H1 (cell line): ENCODE measurements at regions not wholly inside any gene's neighbourhood (a gene's known extent, or its start where the extent isn't known, plus 50 kb on each side); places are given as distances from the start of the nearest gene placed in this dataset.

Source experiments
- CREB1 ChIP-seq: IDR thresholded peaks from 2 replicates; pipeline ENCODE4 v1.6.1; 2012; ENCODE audit warnings: inconsistent platforms
- EZH2 ChIP-seq: fragments of 200-600 bp; sonication (generic); IDR thresholded peaks from 2 replicates; pipeline ENCODE4 v1.7.1; 2012; ENCODE audit warnings: low read depth, mild to moderate bottlenecking, moderate library complexity, low read length, inconsistent platforms; ENCODE audit not compliant: severe bottlenecking
- GTF2F1 ChIP-seq: IDR thresholded peaks from 2 replicates; pipeline ENCODE4 v1.6.1; 2012; ENCODE audit warnings: low read depth, low read length, improper control_type of control experiment, borderline replicate concordance
- PHF8 ChIP-seq: fragments of 200-600 bp; sonication (generic); conservative IDR thresholded peaks from 2 replicates; pipeline ENCODE4 v1.7.1; 2012; ENCODE audit warnings: low read depth, mild to moderate bottlenecking, inconsistent platforms, low read length, moderate library complexity
- POLR2A ChIP-seq, 2 experiments: IDR thresholded peaks; 1 replicate in 1 of 2; 2 replicates in 1 of 2; pipeline ENCODE4 v1.6.1; 2011; ENCODE audit warnings: low read depth in 2 of 2, low read length in 2 of 2, mild to moderate bottlenecking in 2 of 2; ENCODE audit errors: control extremely low read depth in 1 of 2
- RAD21 ChIP-seq, 2 experiments: IDR thresholded peaks in 1 of 2; conservative IDR thresholded peaks in 1 of 2; 2 replicates each; pipeline ENCODE4 v1.6.1; 2011; ENCODE audit warnings: low read depth in 2 of 2, low read length in 2 of 2, improper control_type of control experiment in 1 of 2, inconsistent platforms in 1 of 2, mild to moderate bottlenecking in 1 of 2, moderate library complexity in 1 of 2
- SP1 ChIP-seq: IDR thresholded peaks from 2 replicates; pipeline ENCODE4 v1.6.1; 2011; ENCODE audit warnings: low read depth, low read length
- SRF ChIP-seq: IDR thresholded peaks from 2 replicates; pipeline ENCODE4 v1.6.1; 2011; ENCODE audit warnings: mild to moderate bottlenecking, low read depth, low read length, moderate library complexity
- TF ChIP-seq, protein P1 (sequence below), 3 experiments: IDR thresholded peaks; 1 replicate in 2 of 3; 2 replicates in 1 of 3; pipeline versions ENCODE4 v1.5.1 to v1.6.1; 2011; ENCODE audit warnings: low read length in 3 of 3, mild to moderate bottlenecking in 3 of 3, inconsistent platforms in 2 of 3, low read depth in 1 of 3, moderate library complexity in 1 of 3; ENCODE audit not compliant: insufficient read depth in 1 of 3; ENCODE audit errors: control extremely low read depth in 1 of 3
- TF ChIP-seq, protein P2 (sequence below): IDR thresholded peaks from 2 replicates; pipeline ENCODE4 v1.6.1; 2011; ENCODE audit warnings: low read length, improper control_type of control experiment

DNA sequence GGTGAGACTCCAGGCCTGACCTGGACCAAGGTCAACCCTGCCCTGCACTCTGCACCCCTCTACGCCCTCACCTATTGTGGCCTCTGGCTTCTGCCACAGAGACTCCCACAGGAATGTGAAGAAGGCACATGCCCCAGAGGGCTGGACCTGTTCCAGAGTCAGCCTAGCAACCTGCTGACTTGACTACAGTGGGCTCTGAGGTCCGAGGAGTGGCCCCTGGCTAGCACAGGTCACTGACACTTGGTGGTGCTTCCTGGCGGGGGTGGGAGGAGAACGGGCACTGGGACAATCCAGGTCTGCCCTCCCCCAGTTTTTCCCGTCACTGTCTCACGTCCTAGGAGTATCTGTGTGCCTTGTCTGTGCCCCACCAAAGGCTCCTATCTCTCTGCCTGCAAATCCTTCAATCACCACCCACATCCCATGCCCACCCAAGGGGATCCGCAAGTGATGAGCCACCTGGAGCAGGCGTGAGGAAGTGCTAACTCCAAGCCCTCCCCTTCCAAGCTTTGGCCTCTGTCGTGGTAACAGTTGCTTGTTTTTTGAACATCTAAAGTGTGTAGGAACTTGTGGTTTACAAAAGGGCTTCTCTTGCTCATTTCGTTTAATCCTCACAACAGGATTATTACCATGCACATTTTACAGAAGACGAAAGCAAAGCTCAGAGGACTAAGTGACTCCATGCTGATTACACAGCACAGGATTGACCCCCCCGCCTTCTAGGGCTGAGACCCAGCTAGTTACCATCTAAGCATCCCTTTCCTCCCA, 86.2 kb downstream of the MCFD2 start:
- TF ChIP-seq CREB1 (no peak), GTF2F1 (no peak), RAD21 (IDR thresholded peaks at IDR 0.05 in 1 of 2, conservative IDR thresholded peaks at IDR 0.05 in 1 of 2; ENCODE audit: low read depth in 2 of 2, low read length in 2 of 2) (no peak), EZH2 (no peak), PHF8 (no peak), SP1 (no peak), SRF (no peak), POLR2A (IDR thresholded peaks at IDR 0.05; ENCODE audit: control extremely low read depth in 1 of 2, low read depth in 2 of 2, low read length in 2 of 2) (no peak)
- TF ChIP-seq, protein P1, sequence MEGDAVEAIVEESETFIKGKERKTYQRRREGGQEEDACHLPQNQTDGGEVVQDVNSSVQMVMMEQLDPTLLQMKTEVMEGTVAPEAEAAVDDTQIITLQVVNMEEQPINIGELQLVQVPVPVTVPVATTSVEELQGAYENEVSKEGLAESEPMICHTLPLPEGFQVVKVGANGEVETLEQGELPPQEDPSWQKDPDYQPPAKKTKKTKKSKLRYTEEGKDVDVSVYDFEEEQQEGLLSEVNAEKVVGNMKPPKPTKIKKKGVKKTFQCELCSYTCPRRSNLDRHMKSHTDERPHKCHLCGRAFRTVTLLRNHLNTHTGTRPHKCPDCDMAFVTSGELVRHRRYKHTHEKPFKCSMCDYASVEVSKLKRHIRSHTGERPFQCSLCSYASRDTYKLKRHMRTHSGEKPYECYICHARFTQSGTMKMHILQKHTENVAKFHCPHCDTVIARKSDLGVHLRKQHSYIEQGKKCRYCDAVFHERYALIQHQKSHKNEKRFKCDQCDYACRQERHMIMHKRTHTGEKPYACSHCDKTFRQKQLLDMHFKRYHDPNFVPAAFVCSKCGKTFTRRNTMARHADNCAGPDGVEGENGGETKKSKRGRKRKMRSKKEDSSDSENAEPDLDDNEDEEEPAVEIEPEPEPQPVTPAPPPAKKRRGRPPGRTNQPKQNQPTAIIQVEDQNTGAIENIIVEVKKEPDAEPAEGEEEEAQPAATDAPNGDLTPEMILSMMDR (IDR thresholded peaks at IDR 0.05; ENCODE audit: control extremely low read depth in 1 of 3, insufficient read depth in 1 of 3, low read depth in 1 of 3, low read length in 3 of 3), result no peak
- TF ChIP-seq, protein P2, sequence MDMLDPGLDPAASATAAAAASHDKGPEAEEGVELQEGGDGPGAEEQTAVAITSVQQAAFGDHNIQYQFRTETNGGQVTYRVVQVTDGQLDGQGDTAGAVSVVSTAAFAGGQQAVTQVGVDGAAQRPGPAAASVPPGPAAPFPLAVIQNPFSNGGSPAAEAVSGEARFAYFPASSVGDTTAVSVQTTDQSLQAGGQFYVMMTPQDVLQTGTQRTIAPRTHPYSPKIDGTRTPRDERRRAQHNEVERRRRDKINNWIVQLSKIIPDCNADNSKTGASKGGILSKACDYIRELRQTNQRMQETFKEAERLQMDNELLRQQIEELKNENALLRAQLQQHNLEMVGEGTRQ, result no peak
